A673 (cell line): ENCODE measurements at regions not wholly inside any gene's neighbourhood (a gene's known extent, or its start where the extent isn't known, plus 50 kb on each side); places are given as distances from the start of the nearest gene placed in this dataset.
A peak's percentile ranks its signal among the peaks of the same experiment; 100 is the strongest.

Experiments
- BruUV-seq: library from RNA; stranded (reverse); fragments of 400-500 nt; replicated peaks from 2 replicates; lab custom pipeline; 2021; lab: Mats Ljungman, UMichigan
- CTCF ChIA-PET: fragments of 300-600 bp; sonication (Branson Sonifier 250); formaldehyde crosslinking; loops from one replicate; lab custom pipeline; 2022; ENCODE audit warnings: antibody characterized with exemption; lab: Charles Lee
- POLR2A ChIA-PET: fragments of 300-600 bp; sonication (Branson Sonifier 250); formaldehyde crosslinking; loops from one replicate; lab custom pipeline; 2022; ENCODE audit warnings: antibody characterized with exemption; ENCODE audit not compliant: low non-redundant PET; lab: Charles Lee
- DNase-seq: peaks from one replicate; pipeline ENCODE4 v3.0.0-alpha.2; 2015; ENCODE audit warnings: low spot score
- H3K27ac ChIP-seq: fragments of 200-600 bp; sonication (generic); 2 replicates; pipeline ENCODE4 v1.5.1; 2016; ENCODE audit warnings: mixed run types, low read depth, mild to moderate bottlenecking, mixed read lengths, antibody characterized with exemption, low read length; ENCODE audit not compliant: poor library complexity, severe bottlenecking
- H3K27me3 ChIP-seq: fragments of 200-600 bp; sonication (generic); replicated peaks from 2 replicates; pipeline ENCODE4 v1.6.1; 2017; ENCODE audit warnings: mixed run types, low read depth, mild to moderate bottlenecking, mixed read lengths, antibody characterized with exemption, low read length; ENCODE audit not compliant: insufficient read depth, poor library complexity
- H3K36me3 ChIP-seq: fragments of 200-600 bp; sonication (generic); 2 replicates; pipeline ENCODE4 v1.6.1; 2016; ENCODE audit warnings: mixed run types, mild to moderate bottlenecking, mixed read lengths, antibody characterized with exemption, low read length; ENCODE audit not compliant: insufficient read depth, poor library complexity, severe bottlenecking
- H3K4me1 ChIP-seq: fragments of 200-600 bp; sonication (generic); 2 replicates; pipeline ENCODE4 v1.6.1; 2017; ENCODE audit warnings: mixed run types, mild to moderate bottlenecking, mixed read lengths, antibody characterized with exemption, low read length; ENCODE audit not compliant: insufficient read depth, poor library complexity, severe bottlenecking
- H3K4me3 ChIP-seq: fragments of 200-600 bp; sonication (generic); 2 replicates; pipeline ENCODE4 v1.5.1; 2016; ENCODE audit warnings: low read depth, mixed run types, mild to moderate bottlenecking, mixed read lengths, low read length; ENCODE audit not compliant: poor library complexity, severe bottlenecking
- H3K9me3 ChIP-seq: fragments of 200-600 bp; sonication (generic); 2 replicates; pipeline ENCODE4 v1.6.1; 2016; ENCODE audit warnings: mixed run types, low read depth, mild to moderate bottlenecking, mixed read lengths, antibody characterized with exemption, low read length; ENCODE audit not compliant: poor library complexity, severe bottlenecking
- CTCF ChIP-seq: fragments of 300-800, 200-600 bp; sonication (generic); conservative IDR thresholded peaks from 2 replicates; pipeline ENCODE4 v1.5.1; 2017; ENCODE audit warnings: low read depth, mild to moderate bottlenecking, antibody characterized with exemption, low read length, moderate library complexity, mixed read lengths
- EZH2 ChIP-seq: fragments of 200-600 bp; sonication (generic); IDR thresholded peaks from 2 replicates; pipeline ENCODE4 v1.6.1; 2017; ENCODE audit warnings: borderline replicate concordance, low read depth, mild to moderate bottlenecking, mixed read lengths, antibody characterized with exemption, low read length; ENCODE audit not compliant: poor library complexity, severe bottlenecking
- intact Hi-C: fragments of 100-400 bp; cut with micrococcal nuclease; formaldehyde crosslinking; loops from one replicate; pipeline ENCODE4 v1.10.0; 2022; ENCODE audit not compliant: unreplicated experiment

GRCh38 chr9:80878556-80878955, 810.8 kb downstream of the TLE1 start:
- no peak overlapping the region for H3K27ac ChIP-seq
- intact Hi-C loops: no loop called here

GRCh38 chr9:80875947-80876346, 813.4 kb downstream of the TLE1 start:
- intact Hi-C loops: no loop called here
- CTCF ChIA-PET: no interaction called here
- BruUV-seq: no TSS peak

More at GRCh38 chr9:80878556-80878955, 810.8 kb downstream of the TLE1 start:
- H3K27me3 ChIP-seq: no peaks in the 10 kb centered on the region
- TF ChIP-seq EZH2 (no peak), CTCF (no peak)
- H3K4me3 ChIP-seq: no peak overlapping the region
- no peaks in the 10 kb centered on the region for H3K9me3 ChIP-seq
- DNase-seq: no peak
- no TSS peak for BruUV-seq
- ChIA-PET POLR2A (no interaction called here), CTCF (no interaction called here)
- H3K36me3 ChIP-seq: no peaks in the 10 kb centered on the region
- peaks cover 11% of the 10 kb centered on the region for H3K4me1 ChIP-seq

GRCh38 chr9:80874276-80874675, 815.1 kb downstream of the TLE1 start:
- BruUV-seq: no TSS peak
- CTCF ChIA-PET: no interaction called here
- Histone ChIP-seq H3K4me3 (no peak overlapping the region), H3K4me1 (no peaks in the 10 kb centered on the region), H3K36me3 (no peaks in the 10 kb centered on the region), H3K9me3 (no peaks in the 10 kb centered on the region), H3K27ac (no peak overlapping the region), H3K27me3 (no peaks in the 10 kb centered on the region)
- no peak for TF ChIP-seq CTCF
- no peak for TF ChIP-seq EZH2
- DNase-seq: peak; percentile 2
- POLR2A ChIA-PET: no interaction called here
- intact Hi-C loops: no loop called here

More at GRCh38 chr9:80875947-80876346, 813.4 kb downstream of the TLE1 start:
- no peaks in the 10 kb centered on the region for H3K36me3 ChIP-seq
- no peaks in the 10 kb centered on the region for H3K9me3 ChIP-seq
- POLR2A ChIA-PET: no interaction called here
- H3K27ac ChIP-seq: no peak overlapping the region
- no peak overlapping the region for H3K4me3 ChIP-seq
- no peaks in the 10 kb centered on the region for H3K27me3 ChIP-seq
- no peak for TF ChIP-seq CTCF
- no peak for TF ChIP-seq EZH2
- no peak for DNase-seq
- H3K4me1 ChIP-seq: no peaks in the 10 kb centered on the region
